Adrenal gland (tissue), 9 donors: ENCODE measurements at regions not wholly inside any gene's neighbourhood (a gene's known extent, or its start where the extent isn't known, plus 50 kb on each side); places are given as distances from the start of the nearest gene placed in this dataset.

Experiments
- DNase-seq, 7 donors: peaks; one replicate each; pipeline ENCODE4 v3.0.0-alpha.2; 2019 to 2020
- H3K27ac ChIP-seq, 5 donors: fragments of 200-600 bp; sonication (generic) in 4 of 5; 1 replicate in 3 of 5; 2 replicates in 2 of 5; pipeline versions ENCODE4 v1.5.1 to v1.8.0; 2016 to 2020; ENCODE audit warnings: mild to moderate bottlenecking in 1 of 5
- H3K27me3 ChIP-seq: fragments of 200-600 bp; 2 replicates; pipeline ENCODE4 v1.8.0; 2021
- H3K36me3 ChIP-seq, 2 donors: fragments of 200-600 bp; replicated peaks in 1 of 2; 1 replicate in 1 of 2; 2 replicates in 1 of 2; pipeline versions ENCODE4 v1.5.1 to v1.8.0; 2018 to 2022
- H3K4me1 ChIP-seq, 2 donors: fragments of 200-600 bp; replicated peaks in 1 of 2; 1 replicate in 1 of 2; 2 replicates in 1 of 2; pipeline versions ENCODE4 v1.5.1 to v1.8.0; 2018 to 2021
- H3K4me3 ChIP-seq, 4 donors: fragments of 200-600 bp; sonication (generic) in 3 of 4; one replicate each; pipeline ENCODE4 v1.5.1; 2016 to 2018
- H3K9me3 ChIP-seq, 3 donors: fragments of 200-600 bp; sonication (generic) in 1 of 3; replicated peaks in 1 of 3; 1 replicate in 2 of 3; 2 replicates in 1 of 3; pipeline versions ENCODE4 v1.5.1 to v1.8.0; 2016 to 2021
- CTCF ChIP-seq, 6 experiments: fragments of 450-650 bp in 4 of 6; fragments of 200-600 bp in 2 of 6; sonication (generic) in 1 of 6; IDR thresholded peaks; 1 replicate in 5 of 6; 2 replicates in 1 of 6; pipeline versions ENCODE4 v1.5.1 to v1.8.0; 2016 to 2021; ENCODE audit warnings: antibody characterized with exemption in 6 of 6, mild to moderate bottlenecking in 2 of 6, moderate library complexity in 1 of 6
- POLR2A ChIP-seq, 2 donors: fragments of 450-650 bp; IDR thresholded peaks; one replicate each; pipeline ENCODE4 v1.6.1; 2017; ENCODE audit warnings: antibody characterized with exemption in 2 of 2, mild to moderate bottlenecking in 2 of 2, moderate library complexity in 1 of 2
- WGBS, 4 donors: extraction: QIAGEN DNeasy Blood & Tissue Kit in 2 of 4; methylation state at CpG; one replicate each; pipeline versions ENCODE4 v1.1.5 to v1.1.7; 2013 to 2017; 5-methylcytosine and 5-hydroxymethylcytosine counted together
- intact Hi-C, 2 donors: fragments of 100-400 bp; cut with DNase I; formaldehyde crosslinking; loops; one replicate each; pipeline versions ENCODE4 v1.14.1 to v1.15.0; 2022 to 2023
- donor health status: healthy with polysubstance abuse.
- donor health status: Bipolar disorder and iron deficiency.
- donor health status: DM: yes; HTN: yes; CAD: no.
- donor health status: DM: no; HTN: no; CAD: no.
- donor health status: DM: no; HTN: no; CAD: no.

DNA sequence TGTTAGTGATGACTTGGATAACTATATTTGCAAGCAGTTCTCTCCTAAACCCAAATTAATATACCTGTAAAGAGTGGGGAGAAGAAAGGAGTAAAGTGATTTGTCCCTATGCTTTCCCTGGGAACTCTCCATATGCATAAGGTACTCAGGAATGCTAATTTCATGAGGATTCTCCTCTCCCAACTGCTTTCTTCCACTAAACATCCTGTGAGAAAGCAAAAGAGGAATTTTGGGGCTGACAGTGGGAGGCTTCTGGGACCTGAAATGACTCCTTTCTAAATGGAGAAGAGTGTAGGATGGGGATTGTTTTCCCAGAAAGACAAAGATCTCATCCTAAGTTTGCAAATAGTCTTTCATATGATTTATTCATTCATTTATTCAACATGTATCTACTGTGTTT is 250.5 kb downstream of the TDRD3 start:
- no peaks in the 10 kb centered on the region for H3K9me3 ChIP-seq
- H3K36me3 ChIP-seq: no peaks in the 10 kb centered on the region
- DNase-seq: no peak
- no peak overlapping the region for H3K27ac ChIP-seq
- no peaks in the 10 kb centered on the region for H3K27me3 ChIP-seq
- H3K4me1 ChIP-seq: no peaks in the 10 kb centered on the region
- no peak for TF ChIP-seq POLR2A (IDR thresholded peaks at IDR 0.05)
- no peak for TF ChIP-seq CTCF (IDR thresholded peaks at IDR 0.05)
- intact Hi-C loops: no loop called here
- no peak overlapping the region for H3K4me3 ChIP-seq

- 58 to 72% (median 66%) methylated on average over 3 of the region's 3 CpGs for WGBS, 4 donors
- no peaks in the 10 kb centered on the region for H3K27me3 ChIP-seq
- intact Hi-C loops: no loop called here
- H3K36me3 ChIP-seq: no peaks in the 10 kb centered on the region
- H3K4me1 ChIP-seq: no peaks in the 10 kb centered on the region
- no peak for TF ChIP-seq CTCF (IDR thresholded peaks at IDR 0.05)
- TF ChIP-seq POLR2A (IDR thresholded peaks at IDR 0.05): no peak
- DNase-seq: no peak
- no peak overlapping the region for H3K4me3 ChIP-seq
- no peak overlapping the region for H3K27ac ChIP-seq
- H3K9me3 ChIP-seq: no peaks in the 10 kb centered on the region
Measured at GRCh38 chr13:60646620-60647019, 249.6 kb downstream of the TDRD3 start.

- TF ChIP-seq POLR2A (IDR thresholded peaks at IDR 0.05): no peak
- TF ChIP-seq CTCF (IDR thresholded peaks at IDR 0.05): no peak
- intact Hi-C loops: no loop called here
Measured at GRCh38 chr13:60645676-60646075, 248.7 kb downstream of the TDRD3 start.

GRCh38 chr13:60642552-60642951 is 245.5 kb downstream of the TDRD3 start:
- intact Hi-C loops: no loop called here
- no peak for TF ChIP-seq POLR2A (IDR thresholded peaks at IDR 0.05)
- TF ChIP-seq CTCF (IDR thresholded peaks at IDR 0.05): no peak

More at GRCh38 chr13:60645676-60646075, 248.7 kb downstream of the TDRD3 start:
- Histone ChIP-seq H3K36me3 (no peaks in the 10 kb centered on the region), H3K4me3 (no peak overlapping the region), H3K27me3 (no peaks in the 10 kb centered on the region), H3K9me3 (no peaks in the 10 kb centered on the region), H3K27ac (no peak overlapping the region), H3K4me1 (no peaks in the 10 kb centered on the region)
- 79 to 90% (median 82%) methylated on average over 3 of the region's 3 CpGs for WGBS, 4 donors
- no peak for DNase-seq

More at GRCh38 chr13:60642552-60642951, 245.5 kb downstream of the TDRD3 start:
- no peaks in the 10 kb centered on the region for H3K36me3 ChIP-seq
- H3K4me3 ChIP-seq: no peak overlapping the region
- H3K9me3 ChIP-seq: no peaks in the 10 kb centered on the region
- H3K4me1 ChIP-seq: no peaks in the 10 kb centered on the region
- no peak for DNase-seq
- WGBS, 4 donors: 36 to 42% (median 41%) methylated on average over 4 of the region's 4 CpGs
- no peaks in the 10 kb centered on the region for H3K27me3 ChIP-seq
- H3K27ac ChIP-seq: no peak overlapping the region
